VCaP (cell line): ENCODE measurements at regions not wholly inside any gene's neighbourhood (a gene's known extent, or its start where the extent isn't known, plus 50 kb on each side); places are given as distances from the start of the nearest gene placed in this dataset.

Experiments used
- H3K27ac ChIP-seq: fragments of 450-650 bp; 2 replicates; pipeline ENCODE4 v1.5.1; 2017
- CTCF ChIP-seq: fragments of 450-650 bp; conservative IDR thresholded peaks from 2 replicates; pipeline ENCODE4 v1.5.1; 2017; ENCODE audit warnings: mild to moderate bottlenecking, moderate library complexity

- H3K27ac ChIP-seq, result no peak overlapping the region
- TF ChIP-seq CTCF, result no peak
Observed at GRCh38 chr15:101543026-101543390, 53.5 kb upstream of the PCSK6 start.

GRCh38 chr15:101542306-101543025, 53.0 kb upstream of the PCSK6 start:
- no peak for TF ChIP-seq CTCF

GRCh38 chr15:101541501-101542292, 52.2 kb upstream of the PCSK6 start:
- no peak for TF ChIP-seq CTCF
- H3K27ac ChIP-seq, result no peak overlapping the region

More at GRCh38 chr15:101542306-101543025, 53.0 kb upstream of the PCSK6 start:
- H3K27ac ChIP-seq, result no peak overlapping the region

GRCh38 chr15:101540480-101541239, 51.2 kb upstream of the PCSK6 start:
- no peak overlapping the region for H3K27ac ChIP-seq
- TF ChIP-seq CTCF, result no peak

GRCh38 chr15:101539930-101540329, 50.4 kb upstream of the PCSK6 start:
- H3K27ac ChIP-seq, result no peak overlapping the region
- no peak for TF ChIP-seq CTCF

- no peak overlapping the region for H3K27ac ChIP-seq
- TF ChIP-seq CTCF, result no peak
Observed at GRCh38 chr15:101539492-101539891, 50.0 kb upstream of the PCSK6 start.
